Colonic mucosa (tissue), 4 donors: ENCODE measurements at regions not wholly inside any gene's neighbourhood (a gene's known extent, or its start where the extent isn't known, plus 50 kb on each side); places are given as distances from the start of the nearest gene placed in this dataset.

ENCODE experiments used
- DNase-seq: peaks from one replicate; pipeline ENCODE4 v3.0.0-alpha.2; 2020
- H3K27ac ChIP-seq: fragments of 200-600 bp; one replicate; pipeline ENCODE4 v1.8.0; 2021
- H3K27me3 ChIP-seq: fragments of 200-600 bp; one replicate; pipeline ENCODE4 v1.8.0; 2021
- H3K36me3 ChIP-seq: fragments of 200-600 bp; one replicate; pipeline ENCODE4 v1.8.0; 2021
- H3K4me1 ChIP-seq: fragments of 200-600 bp; one replicate; pipeline ENCODE4 v1.8.0; 2021; ENCODE audit warnings: mild to moderate bottlenecking
- H3K4me3 ChIP-seq: fragments of 200-600 bp; one replicate; pipeline ENCODE4 v1.8.0; 2021
- H3K9ac ChIP-seq, 2 donors: one replicate each; pipeline ENCODE4 v1.7.0; 2013; ENCODE audit warnings: control low read depth in 2 of 2, low read depth in 2 of 2, low read length in 2 of 2
- H3K9me3 ChIP-seq: fragments of 200-600 bp; one replicate; pipeline ENCODE4 v1.8.0; 2021
- intact Hi-C: fragments of 100-400 bp; cut with DNase I; formaldehyde crosslinking; loops from one replicate; pipeline ENCODE4 v1.14.1; 2022
- TF ChIP-seq, protein P1 (sequence below): fragments of 200-600 bp; IDR thresholded peaks from one replicate; pipeline ENCODE4 v1.8.0; 2022; ENCODE audit warnings: antibody characterized with exemption, mild to moderate bottlenecking
- donor health status: healthy.
- donor health status: DM: no; HTN: no; CAD: no.
- donor health status: DM: no; HTN: no; CAD: no.

DNA sequence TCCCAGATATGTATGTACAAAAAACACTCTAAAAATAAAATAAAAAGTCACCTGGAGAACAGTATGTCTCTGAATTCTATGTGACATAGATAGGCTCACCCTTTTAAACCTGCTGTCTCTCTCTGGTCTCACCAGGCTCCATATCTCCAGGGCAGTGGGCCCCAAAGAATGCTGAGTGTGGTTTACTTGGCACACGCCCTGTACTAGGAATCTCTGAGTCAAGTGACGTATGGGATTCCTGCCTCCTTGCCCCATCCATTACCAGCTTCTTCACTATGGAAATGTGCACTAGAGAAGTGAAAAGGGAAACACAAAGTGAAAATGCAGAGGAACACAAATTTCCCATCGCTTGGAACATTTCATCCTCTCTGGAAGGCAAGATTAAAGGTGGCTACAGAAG lies 722.2 kb upstream of the TENM4 start:
- no peaks in the 10 kb centered on the region for H3K9me3 ChIP-seq
- intact Hi-C loops, result no loop called here
- no peaks in the 10 kb centered on the region for H3K36me3 ChIP-seq
- no peak overlapping the region for H3K27ac ChIP-seq
- no peak overlapping the region for H3K4me3 ChIP-seq
- no peaks in the 10 kb centered on the region for H3K4me1 ChIP-seq
- no peaks in the 10 kb centered on the region for H3K27me3 ChIP-seq
- TF ChIP-seq, protein P1, sequence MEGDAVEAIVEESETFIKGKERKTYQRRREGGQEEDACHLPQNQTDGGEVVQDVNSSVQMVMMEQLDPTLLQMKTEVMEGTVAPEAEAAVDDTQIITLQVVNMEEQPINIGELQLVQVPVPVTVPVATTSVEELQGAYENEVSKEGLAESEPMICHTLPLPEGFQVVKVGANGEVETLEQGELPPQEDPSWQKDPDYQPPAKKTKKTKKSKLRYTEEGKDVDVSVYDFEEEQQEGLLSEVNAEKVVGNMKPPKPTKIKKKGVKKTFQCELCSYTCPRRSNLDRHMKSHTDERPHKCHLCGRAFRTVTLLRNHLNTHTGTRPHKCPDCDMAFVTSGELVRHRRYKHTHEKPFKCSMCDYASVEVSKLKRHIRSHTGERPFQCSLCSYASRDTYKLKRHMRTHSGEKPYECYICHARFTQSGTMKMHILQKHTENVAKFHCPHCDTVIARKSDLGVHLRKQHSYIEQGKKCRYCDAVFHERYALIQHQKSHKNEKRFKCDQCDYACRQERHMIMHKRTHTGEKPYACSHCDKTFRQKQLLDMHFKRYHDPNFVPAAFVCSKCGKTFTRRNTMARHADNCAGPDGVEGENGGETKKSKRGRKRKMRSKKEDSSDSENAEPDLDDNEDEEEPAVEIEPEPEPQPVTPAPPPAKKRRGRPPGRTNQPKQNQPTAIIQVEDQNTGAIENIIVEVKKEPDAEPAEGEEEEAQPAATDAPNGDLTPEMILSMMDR, result no peak
- no peak overlapping the region for H3K9ac ChIP-seq
- DNase-seq, result no peak

DNA sequence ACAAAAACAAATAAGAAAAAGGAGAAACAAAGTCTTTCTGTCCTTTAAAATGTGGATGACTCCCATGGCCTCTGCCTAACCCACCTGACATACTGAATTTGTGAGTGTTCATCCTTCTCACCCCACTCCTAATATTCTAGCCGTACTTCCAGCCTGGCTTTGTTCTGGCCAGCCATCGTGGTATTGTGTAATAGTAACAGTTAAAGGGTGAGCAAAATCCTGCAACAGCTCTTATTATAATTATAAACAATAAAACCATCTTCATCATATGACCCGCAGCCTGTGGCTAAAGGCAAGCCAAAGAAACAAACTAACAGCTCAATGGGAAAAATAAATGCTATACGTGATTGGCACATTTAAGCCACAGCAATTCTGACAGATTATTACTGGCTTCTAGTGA lies 721.6 kb upstream of the TENM4 start:
- Histone ChIP-seq H3K4me3 (no peak overlapping the region), H3K9ac (no peak overlapping the region), H3K27me3 (no peaks in the 10 kb centered on the region), H3K4me1 (no peaks in the 10 kb centered on the region), H3K9me3 (no peaks in the 10 kb centered on the region), H3K36me3 (no peaks in the 10 kb centered on the region), H3K27ac (no peak overlapping the region)
- TF ChIP-seq, protein P1, result no peak
- no peak for DNase-seq
- intact Hi-C loops, result no loop called here

DNA sequence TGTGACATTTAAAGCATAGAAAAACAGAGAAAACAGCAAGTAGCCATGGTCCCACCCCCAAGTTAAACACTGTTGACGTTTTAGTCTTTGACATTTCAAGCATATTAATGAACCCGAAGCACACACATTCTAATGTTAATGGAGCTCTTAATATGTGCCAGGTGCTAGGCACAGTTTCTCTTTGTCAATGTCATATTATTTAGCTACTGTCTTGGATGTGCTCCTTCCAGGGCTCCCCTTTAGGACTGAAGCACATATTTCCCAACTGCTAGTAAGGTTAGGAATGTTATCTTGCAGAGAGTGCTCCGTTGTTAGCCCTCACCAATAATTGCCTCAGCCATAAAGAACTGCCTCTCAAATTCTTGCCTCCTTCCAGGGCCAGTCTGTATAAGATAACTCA lies 716.6 kb upstream of the TENM4 start:
- DNase-seq, result no peak
- Histone ChIP-seq H3K4me3 (no peak overlapping the region), H3K4me1 (no peaks in the 10 kb centered on the region), H3K27ac (no peak overlapping the region), H3K9me3 (no peaks in the 10 kb centered on the region), H3K27me3 (no peaks in the 10 kb centered on the region), H3K36me3 (no peaks in the 10 kb centered on the region), H3K9ac (no peak overlapping the region)
- TF ChIP-seq, protein P1, result no peak
- intact Hi-C loops, result loop anchor here (5.0 to 10.0 kb wide), 2 partner anchors 393 to 450 kb away; no protein-coding TSS in a partner anchor

DNA sequence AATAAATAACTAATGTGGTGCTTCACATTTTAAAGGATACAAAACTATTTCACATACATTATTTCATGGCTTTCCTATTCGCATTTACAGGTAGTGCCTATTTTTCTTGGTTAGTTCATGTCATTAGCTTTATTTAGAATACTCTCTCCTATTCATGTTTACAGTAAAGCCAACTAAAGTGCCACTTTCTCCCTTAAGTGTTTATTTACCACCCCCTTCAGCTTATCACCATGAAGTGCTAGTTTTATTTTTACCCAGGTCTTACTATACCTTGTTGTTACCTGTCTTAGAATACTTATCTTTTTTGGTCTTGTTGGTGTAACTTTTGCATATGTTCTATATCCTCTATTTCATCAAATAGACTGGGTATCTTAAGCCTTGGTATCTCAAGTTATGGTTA lies 715.2 kb upstream of the TENM4 start:
- TF ChIP-seq, protein P1, result no peak
- H3K4me3 ChIP-seq, result no peak overlapping the region
- intact Hi-C loops, result loop anchor here (5.0 to 10.0 kb wide), 2 partner anchors 391 to 449 kb away; no protein-coding TSS in a partner anchor
- no peak for DNase-seq
- H3K9me3 ChIP-seq, result no peaks in the 10 kb centered on the region
- no peaks in the 10 kb centered on the region for H3K4me1 ChIP-seq
- H3K27ac ChIP-seq, result no peak overlapping the region
- H3K27me3 ChIP-seq, result no peaks in the 10 kb centered on the region
- no peak overlapping the region for H3K9ac ChIP-seq
- no peaks in the 10 kb centered on the region for H3K36me3 ChIP-seq

DNA sequence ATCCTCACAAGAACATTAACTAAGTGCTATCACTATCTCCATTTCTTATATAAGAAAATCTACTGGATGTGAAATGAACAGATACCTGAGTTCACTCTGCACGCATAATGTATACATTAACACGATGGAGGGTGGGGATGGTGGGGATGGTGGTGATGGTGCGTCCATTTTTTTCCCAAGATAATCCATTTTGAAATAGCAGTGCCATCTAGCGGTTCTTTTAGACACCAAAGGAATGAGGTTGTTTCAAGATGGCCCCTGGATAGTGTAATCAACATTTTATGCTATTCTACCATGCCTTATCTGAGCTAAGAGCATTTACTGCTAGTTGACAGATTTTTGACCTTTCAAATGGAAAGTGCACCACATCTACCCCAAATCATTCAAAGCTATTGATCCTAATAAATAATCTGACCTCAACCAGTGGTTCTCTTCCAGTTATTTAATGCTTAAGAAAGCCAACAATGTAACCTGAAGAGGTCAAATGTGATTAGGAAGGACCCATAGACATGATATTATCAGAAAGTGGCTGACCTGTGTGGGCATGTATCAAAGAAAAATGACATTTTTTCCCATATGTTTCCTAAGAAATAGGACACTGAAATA lies 714.7 kb upstream of the TENM4 start:
- no peaks in the 10 kb centered on the region for H3K4me1 ChIP-seq

More for the DNA sequence above, 714.7 kb upstream of the TENM4 start:
- no peak overlapping the region for H3K4me3 ChIP-seq
- H3K36me3 ChIP-seq, result no peaks in the 10 kb centered on the region
- TF ChIP-seq, protein P1, result peak; percentile 42
- no peaks in the 10 kb centered on the region for H3K27me3 ChIP-seq
- no peak for DNase-seq
- H3K9me3 ChIP-seq, result no peaks in the 10 kb centered on the region
- H3K9ac ChIP-seq, result no peak overlapping the region
- no peak overlapping the region for H3K27ac ChIP-seq
- intact Hi-C loops, result loop anchor here (5.0 to 10.0 kb wide), 2 partner anchors 391 to 448 kb away; no protein-coding TSS in a partner anchor
